GM19023 (cell line): ENCODE measurements at regions not wholly inside any gene's neighbourhood (a gene's known extent, or its start where the extent isn't known, plus 50 kb on each side); places are given as distances from the start of the nearest gene placed in this dataset.
"Not testable (repeated sequence)": the region's sequence is repeated elsewhere in the genome, so short reads cannot be mapped to it uniquely, and the experiment has no call there.

Experiments used
- ATAC-seq: cut with Tn5 transposase; IDR thresholded peaks from one replicate; pipeline ENCODE4 v1.9.1; 2021; ENCODE audit warnings: mild to moderate bottlenecking, moderate library complexity; ENCODE audit not compliant: unreplicated experiment

- no peak for ATAC-seq
These were observed 380.2 kb downstream of the LNPK start for GRCh38 chr2:175621821-175622220.

GRCh38 chr2:175620106-175620505 is 382.0 kb downstream of the LNPK start:
- no peak for ATAC-seq

GRCh38 chr2:175619179-175620045 is 382.7 kb downstream of the LNPK start:
- no peak for ATAC-seq

- no peak for ATAC-seq
These were observed 389.8 kb downstream of the LNPK start for GRCh38 chr2:175612280-175612679.

- no peak for ATAC-seq
These were observed 395.8 kb downstream of the LNPK start for GRCh38 chr2:175606010-175606841.

GRCh38 chr2:175605640-175606009 is 396.4 kb downstream of the LNPK start:
- ATAC-seq, result no peak

GRCh38 chr2:175601969-175602368 is 400.1 kb downstream of the LNPK start:
- ATAC-seq, result no peak

GRCh38 chr2:175599966-175600831 is 401.9 kb downstream of the LNPK start:
- ATAC-seq, result no peak

GRCh38 chr2:175597286-175597685 is 404.8 kb downstream of the LNPK start:
- ATAC-seq, result no peak

- no peak for ATAC-seq
These were observed 406.9 kb downstream of the LNPK start for GRCh38 chr2:175595139-175595538.

- not testable (repeated sequence) for ATAC-seq
These were observed 408.2 kb downstream of the LNPK start for GRCh38 chr2:175593686-175594525.

GRCh38 chr2:175588213-175588612 is 406.7 kb upstream of the ATP5MC3 start:
- ATAC-seq, result not testable (repeated sequence)

GRCh38 chr2:175585496-175585895 is 404.0 kb upstream of the ATP5MC3 start:
- ATAC-seq, result no peak

GRCh38 chr2:175580652-175581051 is 399.1 kb upstream of the ATP5MC3 start:
- ATAC-seq, result no peak

- no peak for ATAC-seq
These were observed 398.1 kb upstream of the ATP5MC3 start for GRCh38 chr2:175579646-175580045.

- no peak for ATAC-seq
These were observed 396.0 kb upstream of the ATP5MC3 start for GRCh38 chr2:175577368-175577970.

- no peak for ATAC-seq
These were observed 395.4 kb upstream of the ATP5MC3 start for GRCh38 chr2:175576875-175577274.

GRCh38 chr2:175576270-175576669 is 394.8 kb upstream of the ATP5MC3 start:
- no peak for ATAC-seq

- ATAC-seq, result peak; percentile 96
These were observed 394.1 kb upstream of the ATP5MC3 start for GRCh38 chr2:175575346-175576258.
